ENCODE measurements at regions not wholly inside any gene's neighbourhood (a gene's known extent, or its start where the extent isn't known, plus 50 kb on each side); places are given as distances from the start of the nearest gene placed in this dataset.

DNA sequence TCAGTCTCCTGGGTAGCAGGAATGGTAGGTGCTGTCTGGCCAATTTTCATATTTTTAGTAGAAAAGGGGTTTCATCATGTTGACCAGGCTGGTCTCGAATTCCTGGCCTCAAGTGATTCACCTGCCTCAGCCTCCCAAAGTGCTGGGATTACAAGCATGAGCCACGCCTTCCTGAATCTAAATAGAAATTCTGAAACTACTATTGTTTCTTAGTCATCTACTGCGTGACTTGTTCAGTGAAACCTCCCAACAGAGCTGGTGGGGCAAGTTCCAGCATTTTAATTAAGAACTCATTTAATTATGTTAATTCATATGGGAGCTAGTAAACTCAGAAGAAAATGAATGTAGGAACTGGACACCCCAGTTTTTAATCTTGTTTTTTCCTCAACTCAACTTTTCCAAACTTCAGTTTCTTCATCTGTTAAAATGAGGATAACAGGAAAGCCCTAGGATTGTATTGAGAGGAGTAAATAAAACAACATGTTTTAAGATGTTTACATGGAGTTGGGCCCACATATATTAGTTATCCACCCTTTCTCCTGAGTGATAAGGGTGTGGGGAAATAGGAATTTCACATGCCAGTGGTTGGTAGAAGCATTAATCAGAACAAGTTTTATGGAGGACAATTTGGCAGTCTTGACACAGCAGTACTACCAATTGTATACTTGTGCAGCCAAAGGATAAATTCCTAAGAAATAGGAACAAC is 335.8 kb upstream of the E2F7 start:
- no peak for DNase-seq (ENCODE audit: low spot score)
- Mint-ChIP-seq H3K4me3 (no peak overlapping the region), H3K9me3 (no peaks in the 10 kb centered on the region), H3K4me1 (ENCODE audit: low read depth) (no peaks in the 10 kb centered on the region), H3K27me3 (ENCODE audit: low read depth) (no peaks in the 10 kb centered on the region), H3K36me3 (ENCODE audit: low read depth) (no peaks in the 10 kb centered on the region), H3K27ac (no peak overlapping the region)

DNA sequence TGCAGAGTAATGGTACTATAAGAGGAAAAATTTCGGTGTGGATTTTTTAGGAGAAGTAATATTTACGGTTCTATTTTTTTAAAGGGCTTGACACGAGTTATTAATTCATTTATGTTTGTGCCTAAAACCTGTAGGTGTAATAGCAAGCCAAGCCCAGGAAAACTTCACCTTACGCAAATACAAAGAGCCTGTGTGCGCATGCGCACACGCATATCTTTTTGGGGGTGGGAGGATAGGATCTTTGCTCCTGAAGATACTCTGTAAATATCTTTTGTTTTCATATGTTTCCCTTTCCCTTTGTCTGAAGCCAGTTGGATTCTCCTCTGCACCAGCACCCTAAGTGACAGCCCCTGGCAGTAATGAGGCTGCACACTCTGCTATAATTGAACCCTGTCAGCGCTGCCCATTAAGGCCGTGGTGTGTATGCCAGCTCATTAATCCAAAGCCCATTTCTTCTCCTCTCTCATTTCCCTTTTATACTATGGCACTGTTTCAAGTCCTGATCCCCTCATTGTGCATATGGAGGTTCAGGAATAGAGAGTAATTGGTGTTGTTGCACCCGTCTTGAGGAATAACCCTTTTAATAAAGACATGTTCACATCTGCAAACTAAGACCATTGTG is 327.2 kb upstream of the E2F7 start:
- H3K27ac Mint-ChIP-seq = no peak overlapping the region
- H3K4me1 Mint-ChIP-seq (ENCODE audit: low read depth) = no peaks in the 10 kb centered on the region
- no peak for DNase-seq (ENCODE audit: low spot score)
- no peaks in the 10 kb centered on the region for H3K36me3 Mint-ChIP-seq (ENCODE audit: low read depth)
- no peaks in the 10 kb centered on the region for H3K27me3 Mint-ChIP-seq (ENCODE audit: low read depth)
- no peaks in the 10 kb centered on the region for H3K9me3 Mint-ChIP-seq
- no peak overlapping the region for H3K4me3 Mint-ChIP-seq

DNA sequence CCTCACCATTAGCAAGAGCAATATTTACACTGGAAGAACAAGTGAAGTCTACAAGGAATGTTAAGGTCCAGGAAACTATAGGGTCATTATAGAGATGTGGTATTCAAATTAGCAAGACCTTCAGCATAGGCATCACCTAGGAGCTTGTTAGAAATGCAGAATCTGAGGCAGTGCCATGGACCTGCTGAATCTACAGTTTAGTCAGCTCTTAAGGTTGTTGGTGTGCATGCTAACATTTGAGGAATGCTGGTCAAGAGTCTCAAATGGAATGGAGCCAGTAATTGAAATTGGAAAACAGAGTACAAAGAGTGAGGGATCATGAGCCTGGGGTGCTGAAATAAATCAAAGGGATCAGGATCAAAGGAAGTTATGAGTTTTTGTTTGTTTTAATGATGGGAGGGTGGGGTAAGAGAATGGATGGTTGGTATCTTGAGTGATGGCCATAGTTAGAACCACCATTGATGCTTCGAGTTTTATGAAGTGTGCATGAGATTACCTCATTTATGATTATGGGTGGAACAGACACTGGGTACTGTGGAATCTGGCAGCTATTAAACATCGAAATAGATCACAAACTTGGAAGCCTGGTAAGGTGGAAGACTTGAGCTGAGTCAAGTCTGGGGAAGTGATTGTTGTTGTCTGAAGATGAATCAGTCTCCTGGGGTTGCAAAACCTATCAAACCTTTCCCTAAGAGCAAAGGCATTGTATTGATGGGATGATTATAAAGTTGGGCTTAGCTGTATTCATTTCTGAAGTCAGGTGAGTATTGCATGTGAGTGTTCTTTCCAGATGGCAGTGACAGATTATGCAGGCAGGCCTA is 323.3 kb upstream of the E2F7 start:
- Mint-ChIP-seq H3K27ac (no peak overlapping the region), H3K4me1 (ENCODE audit: low read depth) (no peaks in the 10 kb centered on the region), H3K36me3 (ENCODE audit: low read depth) (no peaks in the 10 kb centered on the region), H3K9me3 (no peaks in the 10 kb centered on the region), H3K27me3 (ENCODE audit: low read depth) (no peaks in the 10 kb centered on the region), H3K4me3 (no peak overlapping the region)
- no peak for DNase-seq (ENCODE audit: low spot score)

DNA sequence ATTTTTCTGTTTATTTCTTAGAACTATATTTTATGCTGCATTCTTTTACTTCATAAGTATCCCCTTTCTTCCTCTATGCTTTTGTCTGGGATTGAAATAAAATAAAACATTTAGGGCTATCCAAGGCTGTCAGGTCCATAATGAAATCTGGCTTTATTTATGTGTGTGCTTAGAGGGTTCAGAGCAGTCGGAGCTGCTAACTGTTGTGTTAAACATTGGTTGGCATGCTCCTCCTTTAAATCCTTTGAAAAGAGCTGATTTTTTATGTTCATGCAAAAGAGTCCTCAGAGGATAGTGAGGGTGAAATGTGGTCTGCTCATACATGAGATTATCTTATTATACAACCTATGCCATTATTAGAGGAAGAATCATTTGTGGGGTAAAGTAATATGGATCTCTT is 322.3 kb upstream of the E2F7 start:
- Mint-ChIP-seq H3K27me3 (ENCODE audit: low read depth) (no peaks in the 10 kb centered on the region), H3K9me3 (no peaks in the 10 kb centered on the region), H3K27ac (no peak overlapping the region), H3K36me3 (ENCODE audit: low read depth) (no peaks in the 10 kb centered on the region), H3K4me1 (ENCODE audit: low read depth) (no peaks in the 10 kb centered on the region), H3K4me3 (no peak overlapping the region)
- no peak for DNase-seq (ENCODE audit: low spot score)

GRCh38 chr12:77387214-77387613 is 321.8 kb upstream of the E2F7 start:
- no peak for DNase-seq (ENCODE audit: low spot score)
- no peaks in the 10 kb centered on the region for H3K9me3 Mint-ChIP-seq
- H3K4me3 Mint-ChIP-seq = no peak overlapping the region
- H3K36me3 Mint-ChIP-seq (ENCODE audit: low read depth) = no peaks in the 10 kb centered on the region
- no peak overlapping the region for H3K27ac Mint-ChIP-seq
- no peaks in the 10 kb centered on the region for H3K27me3 Mint-ChIP-seq (ENCODE audit: low read depth)
- H3K4me1 Mint-ChIP-seq (ENCODE audit: low read depth) = no peaks in the 10 kb centered on the region

GRCh38 chr12:77384941-77385340 is 319.6 kb upstream of the E2F7 start:
- DNase-seq (ENCODE audit: low spot score) = no peak
- Mint-ChIP-seq H3K9me3 (no peaks in the 10 kb centered on the region), H3K36me3 (ENCODE audit: low read depth) (no peaks in the 10 kb centered on the region), H3K27ac (no peak overlapping the region), H3K4me3 (no peak overlapping the region), H3K27me3 (ENCODE audit: low read depth) (no peaks in the 10 kb centered on the region), H3K4me1 (ENCODE audit: low read depth) (no peaks in the 10 kb centered on the region)

GRCh38 chr12:77382096-77382742 is 316.9 kb upstream of the E2F7 start:
- no peaks in the 10 kb centered on the region for H3K9me3 Mint-ChIP-seq
- no peak overlapping the region for H3K27ac Mint-ChIP-seq
- H3K36me3 Mint-ChIP-seq (ENCODE audit: low read depth) = no peaks in the 10 kb centered on the region
- DNase-seq (ENCODE audit: low spot score) = no peak
- no peak overlapping the region for H3K4me3 Mint-ChIP-seq
- H3K4me1 Mint-ChIP-seq (ENCODE audit: low read depth) = no peaks in the 10 kb centered on the region
- H3K27me3 Mint-ChIP-seq (ENCODE audit: low read depth) = no peaks in the 10 kb centered on the region

DNA sequence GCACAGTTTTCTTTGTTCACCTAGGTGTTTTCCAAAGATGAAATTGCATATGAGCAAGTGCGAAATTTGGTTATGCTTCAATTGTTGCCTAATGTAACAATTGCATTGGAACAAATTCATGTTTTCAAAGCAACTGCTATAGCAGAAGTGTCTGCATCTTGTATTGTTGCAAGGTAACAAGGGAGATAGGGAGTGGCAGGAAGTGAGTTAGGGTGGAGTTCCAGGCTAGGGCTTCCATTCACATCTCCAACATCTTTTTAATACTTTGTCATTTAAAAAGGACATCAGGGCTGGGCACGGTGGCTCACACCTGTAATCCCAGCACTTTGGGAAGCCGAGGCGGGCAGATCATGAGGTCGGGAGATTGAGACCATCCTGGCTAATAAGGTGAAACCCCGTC is 312.3 kb upstream of the E2F7 start:
- Mint-ChIP-seq H3K9me3 (no peaks in the 10 kb centered on the region), H3K4me1 (ENCODE audit: low read depth) (no peaks in the 10 kb centered on the region), H3K27ac (no peak overlapping the region), H3K36me3 (ENCODE audit: low read depth) (no peaks in the 10 kb centered on the region), H3K4me3 (no peak overlapping the region), H3K27me3 (ENCODE audit: low read depth) (no peaks in the 10 kb centered on the region)
- DNase-seq (ENCODE audit: low spot score) = no peak

GRCh38 chr12:77377116-77377515 is 311.7 kb upstream of the E2F7 start:
- Mint-ChIP-seq H3K27ac (no peak overlapping the region), H3K4me1 (ENCODE audit: low read depth) (no peaks in the 10 kb centered on the region), H3K9me3 (no peaks in the 10 kb centered on the region), H3K4me3 (no peak overlapping the region), H3K36me3 (ENCODE audit: low read depth) (no peaks in the 10 kb centered on the region), H3K27me3 (ENCODE audit: low read depth) (no peaks in the 10 kb centered on the region)
- DNase-seq (ENCODE audit: low spot score) = no peak

DNA sequence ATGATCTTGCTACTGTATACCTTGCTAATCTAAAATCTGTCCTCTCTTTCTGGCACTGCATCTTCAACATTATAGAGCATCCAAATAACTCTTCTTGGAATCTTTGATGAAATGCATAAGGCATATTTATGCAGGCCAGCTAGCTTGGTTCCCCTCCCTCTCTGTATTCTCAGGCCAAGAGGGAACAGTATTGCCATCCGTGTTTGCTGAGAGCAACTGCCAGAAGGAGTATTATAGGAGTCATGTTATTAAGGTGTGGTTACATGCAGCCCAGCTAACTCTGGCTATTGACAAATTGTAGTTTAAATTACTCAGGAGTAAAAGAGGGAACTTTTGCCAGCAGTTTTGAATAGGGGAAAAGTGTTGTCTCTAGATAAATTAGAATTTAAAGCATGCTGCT is 309.3 kb upstream of the E2F7 start:
- Mint-ChIP-seq H3K9me3 (no peaks in the 10 kb centered on the region), H3K4me3 (no peak overlapping the region), H3K4me1 (ENCODE audit: low read depth) (no peaks in the 10 kb centered on the region), H3K27ac (no peak overlapping the region), H3K36me3 (ENCODE audit: low read depth) (no peaks in the 10 kb centered on the region), H3K27me3 (ENCODE audit: low read depth) (no peaks in the 10 kb centered on the region)
- DNase-seq (ENCODE audit: low spot score) = no peak

DNA sequence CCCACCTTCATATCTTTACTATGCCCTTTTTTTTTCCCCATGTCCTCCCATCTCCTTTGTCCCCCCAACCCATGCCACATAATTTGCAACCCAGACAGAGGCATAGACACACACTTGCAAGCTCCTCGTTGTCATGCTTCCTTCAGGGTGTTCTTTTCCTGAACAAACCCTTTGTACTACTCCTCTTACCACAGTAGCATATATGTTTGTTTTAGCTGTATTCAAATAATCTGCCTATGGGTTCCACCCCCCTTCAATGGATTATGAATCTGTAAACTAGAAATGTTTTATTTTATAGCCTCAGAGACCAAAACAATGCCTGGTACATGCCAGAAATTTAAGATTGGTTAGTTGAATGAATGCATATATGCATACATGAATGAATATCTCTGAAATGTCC is 307.1 kb upstream of the E2F7 start:
- Mint-ChIP-seq H3K4me1 (ENCODE audit: low read depth) (no peaks in the 10 kb centered on the region), H3K9me3 (no peaks in the 10 kb centered on the region), H3K36me3 (ENCODE audit: low read depth) (no peaks in the 10 kb centered on the region)

GRCh38 chr12:77372026-77372425 is 306.7 kb upstream of the E2F7 start:
- Mint-ChIP-seq H3K9me3 (no peaks in the 10 kb centered on the region), H3K4me1 (ENCODE audit: low read depth) (no peaks in the 10 kb centered on the region), H3K36me3 (ENCODE audit: low read depth) (no peaks in the 10 kb centered on the region), H3K4me3 (no peak overlapping the region), H3K27me3 (ENCODE audit: low read depth) (no peaks in the 10 kb centered on the region), H3K27ac (no peak overlapping the region)
- no peak for DNase-seq (ENCODE audit: low spot score)

More for the DNA sequence above, 307.1 kb upstream of the E2F7 start:
- Mint-ChIP-seq H3K27ac (no peak overlapping the region), H3K4me3 (no peak overlapping the region), H3K27me3 (ENCODE audit: low read depth) (no peaks in the 10 kb centered on the region)
- no peak for DNase-seq (ENCODE audit: low spot score)

DNA sequence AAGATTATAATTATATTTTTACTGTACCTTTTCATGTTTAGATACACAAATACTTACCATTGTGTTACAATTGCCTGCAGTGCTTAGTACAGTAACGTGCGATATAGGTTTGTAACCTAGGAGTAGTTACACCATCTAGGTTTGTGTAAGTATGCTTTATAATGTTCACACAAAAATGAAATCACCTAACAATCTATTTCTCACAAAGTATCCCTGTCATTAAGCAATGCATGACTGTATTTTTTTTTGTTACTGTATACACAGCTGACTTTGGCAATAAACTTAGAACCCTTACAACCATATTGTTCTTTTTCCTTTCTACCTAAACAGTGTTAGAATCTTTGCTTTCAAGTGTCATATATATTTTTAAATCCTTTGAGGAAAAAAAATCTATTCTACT is 303.0 kb upstream of the E2F7 start:
- no peak overlapping the region for H3K27ac Mint-ChIP-seq
- no peaks in the 10 kb centered on the region for H3K4me1 Mint-ChIP-seq (ENCODE audit: low read depth)
- H3K36me3 Mint-ChIP-seq (ENCODE audit: low read depth) = no peaks in the 10 kb centered on the region
- H3K9me3 Mint-ChIP-seq = no peaks in the 10 kb centered on the region
- no peak for DNase-seq (ENCODE audit: low spot score)
- H3K27me3 Mint-ChIP-seq (ENCODE audit: low read depth) = no peaks in the 10 kb centered on the region
- H3K4me3 Mint-ChIP-seq = no peak overlapping the region

DNA sequence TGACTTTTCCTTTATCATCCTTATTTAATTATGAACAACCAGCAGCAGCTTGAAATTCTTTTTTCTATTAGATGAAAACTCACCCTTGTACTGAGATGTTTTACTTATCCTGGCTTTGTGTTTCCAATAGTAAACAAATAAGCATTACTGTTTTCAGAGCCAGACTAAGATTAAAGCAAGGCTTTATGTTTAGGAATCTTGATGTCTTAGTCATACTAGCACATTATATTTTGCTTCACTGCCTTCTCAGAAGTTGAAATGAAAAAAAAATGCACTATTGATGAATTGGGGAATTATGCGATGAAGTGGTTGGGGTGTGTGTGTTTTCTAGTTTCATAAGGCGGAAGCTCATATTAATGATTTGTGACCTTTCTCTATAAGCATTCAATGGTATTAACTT is 301.2 kb upstream of the E2F7 start:
- Mint-ChIP-seq H3K27me3 (ENCODE audit: low read depth) (no peaks in the 10 kb centered on the region), H3K4me1 (ENCODE audit: low read depth) (no peaks in the 10 kb centered on the region), H3K4me3 (no peak overlapping the region), H3K36me3 (ENCODE audit: low read depth) (no peaks in the 10 kb centered on the region), H3K9me3 (no peaks in the 10 kb centered on the region), H3K27ac (no peak overlapping the region)
- no peak for DNase-seq (ENCODE audit: low spot score)
